GM23338 (cell line): ENCODE measurements at regions not wholly inside any gene's neighbourhood (a gene's known extent, or its start where the extent isn't known, plus 50 kb on each side); places are given as distances from the start of the nearest gene placed in this dataset.

Source experiments
- ATAC-seq: fragments of 200-7000 bp; cut with Tn5 transposase; 3 replicates; pipeline ENCODE4 v1.9.1; 2020
- DNase-seq: peaks from one replicate; pipeline ENCODE4 v3.0.0-alpha.2; 2015; ENCODE audit warnings: low spot score
- H2AFZ ChIP-seq: fragments of 200-600 bp; sonication (generic); 2 replicates; pipeline ENCODE4 v1.8.0; 2016; ENCODE audit warnings: antibody characterized with exemption, mild to moderate bottlenecking, moderate library complexity
- H3F3A ChIP-seq: fragments of 200-600 bp; sonication (generic); replicated peaks from 2 replicates; pipeline ENCODE4 v1.8.0; 2017; ENCODE audit warnings: antibody characterized with exemption, mixed run types, low read depth
- H3K27ac ChIP-seq: fragments of 200-600 bp; sonication (generic); 2 replicates; pipeline ENCODE4 v1.6.1; 2016; ENCODE audit warnings: low read depth
- H3K27me3 ChIP-seq: fragments of 200-600 bp; sonication (generic); 2 replicates; pipeline ENCODE4 v1.8.0; 2016; ENCODE audit warnings: mild to moderate bottlenecking, mixed run types, moderate library complexity; ENCODE audit not compliant: insufficient read depth
- H3K36me3 ChIP-seq: fragments of 200-600 bp; sonication (generic); 2 replicates; pipeline ENCODE4 v1.8.0; 2016; ENCODE audit warnings: mild to moderate bottlenecking; ENCODE audit not compliant: insufficient read depth
- H3K4me1 ChIP-seq: fragments of 200-600 bp; sonication (generic); 2 replicates; pipeline ENCODE4 v1.8.0; 2016; ENCODE audit warnings: mild to moderate bottlenecking, moderate library complexity; ENCODE audit not compliant: insufficient read depth
- H3K4me2 ChIP-seq: fragments of 200-600 bp; sonication (generic); 2 replicates; pipeline ENCODE4 v1.7.1; 2017; ENCODE audit warnings: mixed run types
- H3K4me3 ChIP-seq: fragments of 200-600 bp; sonication (generic); 2 replicates; pipeline ENCODE4 v1.6.1; 2016; ENCODE audit warnings: mixed run types
- H3K79me2 ChIP-seq: fragments of 200-600 bp; sonication (generic); replicated peaks from 2 replicates; pipeline ENCODE4 v1.8.0; 2017; ENCODE audit warnings: mild to moderate bottlenecking; ENCODE audit not compliant: insufficient read depth
- H3K9me2 ChIP-seq: fragments of 200-600 bp; sonication (generic); 2 replicates; pipeline ENCODE4 v1.8.0; 2017; ENCODE audit not compliant: insufficient read depth
- H4K20me1 ChIP-seq: fragments of 200-600 bp; sonication (generic); replicated peaks from 2 replicates; pipeline ENCODE4 v1.8.0; 2017; ENCODE audit warnings: mild to moderate bottlenecking; ENCODE audit not compliant: insufficient read depth
- H3K27ac Mint-ChIP-seq: 2 replicates; pipeline ENCODE4 v1.8.0; 2020; ENCODE audit warnings: inconsistent platforms, mild to moderate bottlenecking, moderate library complexity, mixed read lengths
- H3K27me3 Mint-ChIP-seq: 3 replicates; pipeline ENCODE4 v1.8.0; 2022; ENCODE audit warnings: low read depth, mild to moderate bottlenecking, moderate library complexity, mixed read lengths, inconsistent platforms; ENCODE audit not compliant: insufficient read depth, poor library complexity
- H3K36me3 Mint-ChIP-seq: 3 replicates; pipeline ENCODE4 v1.8.0; 2021; ENCODE audit warnings: low read depth, mild to moderate bottlenecking, inconsistent platforms, moderate library complexity, mixed read lengths
- H3K4me1 Mint-ChIP-seq: 3 replicates; pipeline ENCODE4 v1.8.0; 2020; ENCODE audit warnings: mild to moderate bottlenecking, inconsistent platforms, mixed read lengths
- H3K4me3 Mint-ChIP-seq: 3 replicates; pipeline ENCODE4 v1.8.0; 2021; ENCODE audit warnings: moderate library complexity, mild to moderate bottlenecking, inconsistent platforms, mixed read lengths
- H3K9me3 Mint-ChIP-seq: 3 replicates; pipeline ENCODE4 v1.8.0; 2020; ENCODE audit warnings: moderate library complexity, mild to moderate bottlenecking, inconsistent platforms, mixed read lengths
- CREB1 ChIP-seq: fragments of 250-450 bp; sonication (Bioruptor Pico); IDR thresholded peaks from 2 replicates; pipeline ENCODE4 v1.5.0; 2020; ENCODE audit warnings: low read depth, mild to moderate bottlenecking, moderate library complexity
- EZH2 ChIP-seq: fragments of 200-600 bp; sonication (generic); IDR thresholded peaks from one replicate; pipeline ENCODE4 v1.8.0; 2017; ENCODE audit warnings: antibody characterized with exemption, mild to moderate bottlenecking, low read depth; ENCODE audit not compliant: unreplicated experiment
- EZH2phosphoT487 ChIP-seq: fragments of 200-600 bp; sonication (generic); IDR thresholded peaks from one replicate; pipeline ENCODE4 v1.8.1; 2018; ENCODE audit warnings: antibody characterized with exemption; ENCODE audit not compliant: unreplicated experiment
- NANOG ChIP-seq: IDR thresholded peaks from 2 replicates; pipeline ENCODE4 v1.6.1; 2016; ENCODE audit warnings: antibody characterized with exemption, borderline replicate concordance
- POLR2AphosphoS5 ChIP-seq: IDR thresholded peaks from 2 replicates; pipeline ENCODE4 v1.6.1; 2016; ENCODE audit warnings: antibody characterized with exemption, low read depth
- STAT1 ChIP-seq: IDR thresholded peaks from one replicate; pipeline ENCODE4 v1.6.1; 2016; ENCODE audit warnings: antibody characterized with exemption; ENCODE audit not compliant: unreplicated experiment
- ZNF114 ChIP-seq: fragments of 250-450 bp; sonication (Bioruptor Pico); IDR thresholded peaks from 2 replicates; pipeline ENCODE4 v1.5.0; 2020; ENCODE audit warnings: mild to moderate bottlenecking, moderate library complexity
- ZNF331 ChIP-seq: fragments of 250-450 bp; sonication (Bioruptor Pico); IDR thresholded peaks from 2 replicates; pipeline ENCODE4 v1.5.0; 2020; ENCODE audit warnings: low read depth, mild to moderate bottlenecking, moderate library complexity
- TF ChIP-seq, protein P1 (sequence below): IDR thresholded peaks from one replicate; pipeline ENCODE4 v1.6.1; 2018; ENCODE audit warnings: antibody characterized with exemption; ENCODE audit not compliant: unreplicated experiment
- TF ChIP-seq, protein P2 (sequence below): IDR thresholded peaks from 2 replicates; pipeline ENCODE4 v1.6.1; 2016; ENCODE audit warnings: antibody characterized with exemption

- TF ChIP-seq, protein P1, sequence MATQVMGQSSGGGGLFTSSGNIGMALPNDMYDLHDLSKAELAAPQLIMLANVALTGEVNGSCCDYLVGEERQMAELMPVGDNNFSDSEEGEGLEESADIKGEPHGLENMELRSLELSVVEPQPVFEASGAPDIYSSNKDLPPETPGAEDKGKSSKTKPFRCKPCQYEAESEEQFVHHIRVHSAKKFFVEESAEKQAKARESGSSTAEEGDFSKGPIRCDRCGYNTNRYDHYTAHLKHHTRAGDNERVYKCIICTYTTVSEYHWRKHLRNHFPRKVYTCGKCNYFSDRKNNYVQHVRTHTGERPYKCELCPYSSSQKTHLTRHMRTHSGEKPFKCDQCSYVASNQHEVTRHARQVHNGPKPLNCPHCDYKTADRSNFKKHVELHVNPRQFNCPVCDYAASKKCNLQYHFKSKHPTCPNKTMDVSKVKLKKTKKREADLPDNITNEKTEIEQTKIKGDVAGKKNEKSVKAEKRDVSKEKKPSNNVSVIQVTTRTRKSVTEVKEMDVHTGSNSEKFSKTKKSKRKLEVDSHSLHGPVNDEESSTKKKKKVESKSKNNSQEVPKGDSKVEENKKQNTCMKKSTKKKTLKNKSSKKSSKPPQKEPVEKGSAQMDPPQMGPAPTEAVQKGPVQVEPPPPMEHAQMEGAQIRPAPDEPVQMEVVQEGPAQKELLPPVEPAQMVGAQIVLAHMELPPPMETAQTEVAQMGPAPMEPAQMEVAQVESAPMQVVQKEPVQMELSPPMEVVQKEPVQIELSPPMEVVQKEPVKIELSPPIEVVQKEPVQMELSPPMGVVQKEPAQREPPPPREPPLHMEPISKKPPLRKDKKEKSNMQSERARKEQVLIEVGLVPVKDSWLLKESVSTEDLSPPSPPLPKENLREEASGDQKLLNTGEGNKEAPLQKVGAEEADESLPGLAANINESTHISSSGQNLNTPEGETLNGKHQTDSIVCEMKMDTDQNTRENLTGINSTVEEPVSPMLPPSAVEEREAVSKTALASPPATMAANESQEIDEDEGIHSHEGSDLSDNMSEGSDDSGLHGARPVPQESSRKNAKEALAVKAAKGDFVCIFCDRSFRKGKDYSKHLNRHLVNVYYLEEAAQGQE: no peak
- TF ChIP-seq EZH2 (no peak), ZNF331 (CRISPR knock-in tag) (no peak), EZH2phosphoT487 (no peak), STAT1 (no peak)
- TF ChIP-seq, protein P2, sequence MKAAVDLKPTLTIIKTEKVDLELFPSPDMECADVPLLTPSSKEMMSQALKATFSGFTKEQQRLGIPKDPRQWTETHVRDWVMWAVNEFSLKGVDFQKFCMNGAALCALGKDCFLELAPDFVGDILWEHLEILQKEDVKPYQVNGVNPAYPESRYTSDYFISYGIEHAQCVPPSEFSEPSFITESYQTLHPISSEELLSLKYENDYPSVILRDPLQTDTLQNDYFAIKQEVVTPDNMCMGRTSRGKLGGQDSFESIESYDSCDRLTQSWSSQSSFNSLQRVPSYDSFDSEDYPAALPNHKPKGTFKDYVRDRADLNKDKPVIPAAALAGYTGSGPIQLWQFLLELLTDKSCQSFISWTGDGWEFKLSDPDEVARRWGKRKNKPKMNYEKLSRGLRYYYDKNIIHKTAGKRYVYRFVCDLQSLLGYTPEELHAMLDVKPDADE: no peak
Measured at GRCh38 chr5:84618262-84618661, 233.6 kb upstream of the EDIL3 start (continued).

- no peak overlapping the region for H3K4me3 Mint-ChIP-seq
- no peaks in the 10 kb centered on the region for H3K4me1 ChIP-seq
Measured at GRCh38 chr5:84614906-84615305, 230.2 kb upstream of the EDIL3 start.

More at GRCh38 chr5:84614906-84615305, 230.2 kb upstream of the EDIL3 start:
- TF ChIP-seq EZH2phosphoT487: no peak
- TF ChIP-seq NANOG: no peak
- TF ChIP-seq, protein P2: no peak
- no peak for TF ChIP-seq POLR2AphosphoS5
- no peak for TF ChIP-seq CREB1
- TF ChIP-seq, protein P1: no peak
- TF ChIP-seq STAT1: no peak
- no peak for TF ChIP-seq ZNF114 (CRISPR knock-in tag)
- TF ChIP-seq EZH2: no peak
- TF ChIP-seq ZNF331 (CRISPR knock-in tag): no peak
- Mint-ChIP-seq H3K27ac (no peak overlapping the region), H3K4me1 (peaks cover 10% of the 10 kb centered on the region), H3K9me3 (no peaks in the 10 kb centered on the region), H3K36me3 (no peaks in the 10 kb centered on the region), H3K27me3 (no peaks in the 10 kb centered on the region)
- no peaks in the 10 kb centered on the region for H3K27me3 ChIP-seq
- H3K4me2 ChIP-seq: no peak overlapping the region
- H3K9me2 ChIP-seq: no peaks in the 10 kb centered on the region
- H3K79me2 ChIP-seq: no peaks in the 10 kb centered on the region
- no peak for DNase-seq
- ATAC-seq: no peak
- no peaks in the 10 kb centered on the region for H3F3A ChIP-seq
- no peak overlapping the region for H2AFZ ChIP-seq
- H3K36me3 ChIP-seq: no peaks in the 10 kb centered on the region
- no peak overlapping the region for H3K27ac ChIP-seq
- no peaks in the 10 kb centered on the region for H4K20me1 ChIP-seq
- H3K4me3 ChIP-seq: no peak overlapping the region
